ENCODE measurements at regions not wholly inside any gene's neighbourhood (a gene's known extent, or its start where the extent isn't known, plus 50 kb on each side); places are given as distances from the start of the nearest gene placed in this dataset.

- Histone ChIP-seq H2BK20ac (ENCODE audit: low read depth, low read length, poor library complexity, severe bottlenecking) (no peak overlapping the region), H2BK15ac (ENCODE audit: low read depth, low read length) (no peak overlapping the region), H4K5ac (ENCODE audit: insufficient read length, low read depth, low read length) (no peak overlapping the region), H4K8ac (replicated peaks; ENCODE audit: insufficient read length, low read depth, low read length) (peak overlapping the region; percentile 2), H2BK120ac (ENCODE audit: low read depth, low read length, poor library complexity, severe bottlenecking) (no peak overlapping the region), H3K4me1 (ENCODE audit: insufficient read depth, low read length) (no peaks in the 10 kb centered on the region), H2BK5ac (ENCODE audit: insufficient read length, low read length) (no peak overlapping the region), H4K20me1 (ENCODE audit: control insufficient read depth, insufficient read depth, insufficient read length) (no peaks in the 10 kb centered on the region), H4K91ac (ENCODE audit: insufficient read length, low read depth, low read length) (no peak overlapping the region), H3K23me2 (ENCODE audit: insufficient read length, low read depth, low read length, poor library complexity, severe bottlenecking) (no peaks in the 10 kb centered on the region), H3K9ac (ENCODE audit: extremely low read depth, insufficient read length, low read length) (no peak overlapping the region), H3K14ac (ENCODE audit: insufficient read depth, low read length) (no peak overlapping the region), H3K23ac (ENCODE audit: insufficient read length, low read depth, low read length) (no peak overlapping the region), H3K4me2 (ENCODE audit: insufficient read depth, insufficient read length, low read length) (no peak overlapping the region), H3K27me3 (ENCODE audit: insufficient read depth, low read length) (no peaks in the 10 kb centered on the region), H3K9me3 (ENCODE audit: control insufficient read depth, low read depth, low read length) (no peaks in the 10 kb centered on the region), H3T11ph (ENCODE audit: low read length) (no peak overlapping the region), H3K79me1 (ENCODE audit: insufficient read depth, low read depth, low read length, poor library complexity, severe bottlenecking) (no peaks in the 10 kb centered on the region), H2AFZ (ENCODE audit: low read length) (no peak overlapping the region), H3K27ac (ENCODE audit: insufficient read length, low read depth, low read length) (no peak overlapping the region), H2BK12ac (ENCODE audit: insufficient read length, low read depth, low read length) (no peak overlapping the region), H2AK5ac (ENCODE audit: insufficient read length, low read length) (no peak overlapping the region), H3K18ac (ENCODE audit: insufficient read length, low read depth, low read length) (no peak overlapping the region), H3K79me2 (ENCODE audit: insufficient read depth, low read length) (no peaks in the 10 kb centered on the region), H3K56ac (ENCODE audit: insufficient read length, low read depth, low read length) (no peak overlapping the region), H3K4ac (ENCODE audit: low read depth, low read length) (no peak overlapping the region)
- DNase-seq = no peak
- Mint-ChIP-seq H3K27ac (no peak overlapping the region; a peak in 2 of 7 replicates), H3K9me3 (peaks cover 0 to 4% of the 10 kb centered on the region in 2 experiments; a peak in 2 of 5 replicates), H3K4me1 (peaks cover 16 to 22% of the 10 kb centered on the region in 2 experiments), H3K4me3 (no peak overlapping the region; a peak in 1 of 5 replicates), H3K27me3 (ENCODE audit: low read depth) (peaks cover 7% of the 10 kb centered on the region), H3K36me3 (ENCODE audit: insufficient read depth in 1 of 3, low read depth in 3 of 3) (no peaks in the 10 kb centered on the region)
- WGBS (ENCODE audit: extremely low coverage, insufficient read length, low lambda C conversion rate) = no CpG with 5 or more reads among the region's 8 CpGs
- no peak for TF ChIP-seq CTCF (conservative IDR thresholded peaks at IDR 0.05)
Measured at GRCh38 chr13:20348645-20349408, 116.7 kb upstream of the GJB6 start.
